A673 (cell line): ENCODE measurements at regions not wholly inside any gene's neighbourhood (a gene's known extent, or its start where the extent isn't known, plus 50 kb on each side); places are given as distances from the start of the nearest gene placed in this dataset.

Experiments used
- BruUV-seq: library from RNA; stranded (reverse); fragments of 400-500 nt; replicated peaks from 2 replicates; lab custom pipeline; 2021; lab: Mats Ljungman, UMichigan
- CTCF ChIA-PET: fragments of 300-600 bp; sonication (Branson Sonifier 250); formaldehyde crosslinking; loops from one replicate; lab custom pipeline; 2022; ENCODE audit warnings: antibody characterized with exemption; lab: Charles Lee
- POLR2A ChIA-PET: fragments of 300-600 bp; sonication (Branson Sonifier 250); formaldehyde crosslinking; loops from one replicate; lab custom pipeline; 2022; ENCODE audit warnings: antibody characterized with exemption; ENCODE audit not compliant: low non-redundant PET; lab: Charles Lee
- DNase-seq: peaks from one replicate; pipeline ENCODE4 v3.0.0-alpha.2; 2015; ENCODE audit warnings: low spot score
- H3K27ac ChIP-seq: fragments of 200-600 bp; sonication (generic); 2 replicates; pipeline ENCODE4 v1.5.1; 2016; ENCODE audit warnings: mixed run types, low read depth, mild to moderate bottlenecking, mixed read lengths, antibody characterized with exemption, low read length; ENCODE audit not compliant: poor library complexity, severe bottlenecking
- H3K27me3 ChIP-seq: fragments of 200-600 bp; sonication (generic); replicated peaks from 2 replicates; pipeline ENCODE4 v1.6.1; 2017; ENCODE audit warnings: mixed run types, low read depth, mild to moderate bottlenecking, mixed read lengths, antibody characterized with exemption, low read length; ENCODE audit not compliant: insufficient read depth, poor library complexity
- H3K36me3 ChIP-seq: fragments of 200-600 bp; sonication (generic); 2 replicates; pipeline ENCODE4 v1.6.1; 2016; ENCODE audit warnings: mixed run types, mild to moderate bottlenecking, mixed read lengths, antibody characterized with exemption, low read length; ENCODE audit not compliant: insufficient read depth, poor library complexity, severe bottlenecking
- H3K4me1 ChIP-seq: fragments of 200-600 bp; sonication (generic); 2 replicates; pipeline ENCODE4 v1.6.1; 2017; ENCODE audit warnings: mixed run types, mild to moderate bottlenecking, mixed read lengths, antibody characterized with exemption, low read length; ENCODE audit not compliant: insufficient read depth, poor library complexity, severe bottlenecking
- H3K4me3 ChIP-seq: fragments of 200-600 bp; sonication (generic); 2 replicates; pipeline ENCODE4 v1.5.1; 2016; ENCODE audit warnings: low read depth, mixed run types, mild to moderate bottlenecking, mixed read lengths, low read length; ENCODE audit not compliant: poor library complexity, severe bottlenecking
- H3K9me3 ChIP-seq: fragments of 200-600 bp; sonication (generic); 2 replicates; pipeline ENCODE4 v1.6.1; 2016; ENCODE audit warnings: mixed run types, low read depth, mild to moderate bottlenecking, mixed read lengths, antibody characterized with exemption, low read length; ENCODE audit not compliant: poor library complexity, severe bottlenecking
- EZH2 ChIP-seq: fragments of 200-600 bp; sonication (generic); IDR thresholded peaks from 2 replicates; pipeline ENCODE4 v1.6.1; 2017; ENCODE audit warnings: borderline replicate concordance, low read depth, mild to moderate bottlenecking, mixed read lengths, antibody characterized with exemption, low read length; ENCODE audit not compliant: poor library complexity, severe bottlenecking
- intact Hi-C: fragments of 100-400 bp; cut with micrococcal nuclease; formaldehyde crosslinking; loops from one replicate; pipeline ENCODE4 v1.10.0; 2022; ENCODE audit not compliant: unreplicated experiment
- TF ChIP-seq, protein P1 (sequence below): fragments of 300-800, 200-600 bp; sonication (generic); conservative IDR thresholded peaks from 2 replicates; pipeline ENCODE4 v1.5.1; 2017; ENCODE audit warnings: low read depth, mild to moderate bottlenecking, antibody characterized with exemption, low read length, moderate library complexity, mixed read lengths

DNA sequence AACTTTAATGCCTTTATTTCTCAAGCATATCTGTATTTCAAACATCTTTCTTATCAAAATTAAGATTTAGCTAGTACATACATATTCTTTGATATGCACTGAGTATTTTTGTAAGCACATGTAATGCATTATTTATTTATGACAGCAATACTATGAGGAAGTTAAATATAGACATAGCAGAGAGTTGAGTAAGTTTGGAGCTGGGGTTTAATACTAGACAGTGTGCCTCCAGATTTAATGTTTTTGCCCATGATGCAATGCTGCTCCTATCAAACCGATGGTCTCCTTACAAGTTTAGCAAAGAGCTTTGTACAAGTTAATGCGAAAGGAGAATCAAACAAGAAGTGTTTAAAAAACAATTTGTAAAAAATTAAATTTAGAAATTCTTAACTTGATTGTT lies 826.6 kb upstream of the MGAT4C start:
- Histone ChIP-seq H3K27me3 (no peaks in the 10 kb centered on the region), H3K27ac (no peak overlapping the region), H3K36me3 (no peaks in the 10 kb centered on the region), H3K4me1 (no peaks in the 10 kb centered on the region), H3K9me3 (no peaks in the 10 kb centered on the region), H3K4me3 (no peak overlapping the region)
- DNase-seq: no peak
- POLR2A ChIA-PET: no interaction called here
- no peak for TF ChIP-seq EZH2
- TF ChIP-seq, protein P1, sequence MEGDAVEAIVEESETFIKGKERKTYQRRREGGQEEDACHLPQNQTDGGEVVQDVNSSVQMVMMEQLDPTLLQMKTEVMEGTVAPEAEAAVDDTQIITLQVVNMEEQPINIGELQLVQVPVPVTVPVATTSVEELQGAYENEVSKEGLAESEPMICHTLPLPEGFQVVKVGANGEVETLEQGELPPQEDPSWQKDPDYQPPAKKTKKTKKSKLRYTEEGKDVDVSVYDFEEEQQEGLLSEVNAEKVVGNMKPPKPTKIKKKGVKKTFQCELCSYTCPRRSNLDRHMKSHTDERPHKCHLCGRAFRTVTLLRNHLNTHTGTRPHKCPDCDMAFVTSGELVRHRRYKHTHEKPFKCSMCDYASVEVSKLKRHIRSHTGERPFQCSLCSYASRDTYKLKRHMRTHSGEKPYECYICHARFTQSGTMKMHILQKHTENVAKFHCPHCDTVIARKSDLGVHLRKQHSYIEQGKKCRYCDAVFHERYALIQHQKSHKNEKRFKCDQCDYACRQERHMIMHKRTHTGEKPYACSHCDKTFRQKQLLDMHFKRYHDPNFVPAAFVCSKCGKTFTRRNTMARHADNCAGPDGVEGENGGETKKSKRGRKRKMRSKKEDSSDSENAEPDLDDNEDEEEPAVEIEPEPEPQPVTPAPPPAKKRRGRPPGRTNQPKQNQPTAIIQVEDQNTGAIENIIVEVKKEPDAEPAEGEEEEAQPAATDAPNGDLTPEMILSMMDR: no peak
- no TSS peak for BruUV-seq
- CTCF ChIA-PET: no interaction called here
- intact Hi-C loops: no loop called here

DNA sequence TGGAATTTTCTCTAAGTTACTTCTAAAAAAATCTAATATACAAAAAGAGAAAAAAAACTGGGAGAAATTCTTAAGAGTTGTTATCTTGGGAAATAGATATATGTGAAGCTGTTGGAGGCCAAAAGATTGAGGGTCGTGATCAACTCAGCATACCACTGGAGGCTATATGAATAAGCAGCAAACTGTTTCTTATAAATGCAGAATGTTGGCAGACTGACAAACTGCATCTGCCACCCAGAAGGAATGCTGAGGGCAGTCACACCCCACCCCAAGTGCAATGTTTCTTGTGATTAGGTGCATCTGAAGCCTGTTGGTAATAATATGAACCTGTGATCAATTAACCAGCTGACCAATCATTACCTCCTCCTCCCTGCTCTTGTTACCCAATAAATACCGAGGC lies 818.6 kb upstream of the MGAT4C start:
- Histone ChIP-seq H3K9me3 (peaks cover 8% of the 10 kb centered on the region), H3K4me1 (no peaks in the 10 kb centered on the region), H3K4me3 (no peak overlapping the region), H3K36me3 (no peaks in the 10 kb centered on the region), H3K27me3 (no peaks in the 10 kb centered on the region), H3K27ac (no peak overlapping the region)
- TF ChIP-seq, protein P1: no peak
- no peak for TF ChIP-seq EZH2
- CTCF ChIA-PET: no interaction called here
- no TSS peak for BruUV-seq
- intact Hi-C loops: no loop called here
- POLR2A ChIA-PET: no interaction called here
- DNase-seq: no peak

DNA sequence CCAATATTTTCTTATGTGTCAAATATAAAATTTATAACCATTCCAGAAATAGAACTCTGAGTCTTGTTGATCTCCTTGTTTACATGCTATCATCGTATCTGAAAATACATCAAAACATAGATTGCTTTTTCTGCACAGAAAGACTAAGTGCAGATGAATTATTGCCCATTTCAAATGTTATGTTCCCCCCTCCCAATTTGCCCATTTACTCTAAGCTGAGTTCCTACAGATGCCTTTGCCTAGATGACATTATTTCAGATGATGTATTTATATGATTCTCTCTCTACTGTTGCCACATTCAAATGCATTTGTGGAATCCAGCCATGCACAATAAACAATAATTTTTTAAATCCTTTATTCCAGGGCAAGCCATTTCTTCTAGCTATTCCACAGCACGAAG lies 810.1 kb upstream of the MGAT4C start:
- Histone ChIP-seq H3K4me3 (no peak overlapping the region), H3K4me1 (no peaks in the 10 kb centered on the region), H3K27ac (no peak overlapping the region), H3K27me3 (no peaks in the 10 kb centered on the region), H3K36me3 (no peaks in the 10 kb centered on the region), H3K9me3 (no peaks in the 10 kb centered on the region)
- ChIA-PET POLR2A (interaction anchor here (0.7 kb wide), 1 partner anchor 947 kb away, joined by 3 read pairs; no protein-coding TSS in a partner anchor), CTCF (no interaction called here)
- no TSS peak for BruUV-seq
- DNase-seq: no peak
- intact Hi-C loops: no loop called here
- TF ChIP-seq EZH2: no peak
- TF ChIP-seq, protein P1: no peak
